Body of pancreas (tissue), 4 donors: ENCODE measurements at regions not wholly inside any gene's neighbourhood (a gene's known extent, or its start where the extent isn't known, plus 50 kb on each side); places are given as distances from the start of the nearest gene placed in this dataset.

Experiments
- POLR2A ChIP-seq, 3 donors: fragments of 450-650 bp; IDR thresholded peaks; one replicate each; pipeline ENCODE4 v1.6.1; 2016; ENCODE audit warnings: antibody characterized with exemption in 3 of 3, mild to moderate bottlenecking in 2 of 3
- TF ChIP-seq, protein P1 (sequence below), 7 experiments: fragments of 450-650 bp in 4 of 7; fragments of 200-600 bp in 3 of 7; sonication (generic) in 3 of 7; IDR thresholded peaks; one replicate each; pipeline ENCODE4 v1.5.1; 2016 to 2019; ENCODE audit warnings: antibody characterized with exemption in 7 of 7

DNA sequence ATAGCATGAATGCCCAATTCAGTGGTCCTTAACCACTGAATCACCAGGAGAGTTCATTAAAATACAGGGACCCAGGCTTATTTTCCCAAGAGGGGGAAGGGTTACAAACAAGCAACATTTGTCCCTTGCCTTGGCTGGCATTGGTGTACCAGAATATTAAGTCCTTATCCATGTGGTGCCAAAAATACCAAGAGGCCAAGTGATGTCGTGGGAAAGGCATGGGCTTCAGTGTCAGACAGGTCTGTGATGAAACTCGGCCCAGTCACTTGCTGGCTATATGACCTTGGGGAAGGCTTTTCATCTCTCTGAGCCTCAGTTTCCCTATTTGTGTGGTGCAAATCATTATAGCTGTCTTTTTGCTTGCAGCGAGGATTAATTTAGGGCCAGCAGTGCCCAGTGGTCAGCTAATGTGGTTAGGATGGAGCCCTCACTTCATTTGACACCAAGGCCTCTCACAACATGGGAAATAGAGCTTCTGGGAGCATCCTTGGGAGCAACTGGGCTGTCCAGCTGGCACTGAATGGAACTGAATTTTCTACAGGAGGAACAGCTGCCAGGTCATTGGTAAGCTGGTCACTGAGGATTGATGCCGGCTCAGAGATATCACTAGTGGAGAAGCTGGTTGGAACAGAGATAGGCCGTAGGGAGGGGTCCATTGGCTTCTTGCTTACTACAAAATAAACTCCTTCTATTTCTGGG lies 77.2 kb upstream of the PPP2R5A start:
- TF ChIP-seq POLR2A (IDR thresholded peaks at IDR 0.05): no peak
- TF ChIP-seq, protein P1, sequence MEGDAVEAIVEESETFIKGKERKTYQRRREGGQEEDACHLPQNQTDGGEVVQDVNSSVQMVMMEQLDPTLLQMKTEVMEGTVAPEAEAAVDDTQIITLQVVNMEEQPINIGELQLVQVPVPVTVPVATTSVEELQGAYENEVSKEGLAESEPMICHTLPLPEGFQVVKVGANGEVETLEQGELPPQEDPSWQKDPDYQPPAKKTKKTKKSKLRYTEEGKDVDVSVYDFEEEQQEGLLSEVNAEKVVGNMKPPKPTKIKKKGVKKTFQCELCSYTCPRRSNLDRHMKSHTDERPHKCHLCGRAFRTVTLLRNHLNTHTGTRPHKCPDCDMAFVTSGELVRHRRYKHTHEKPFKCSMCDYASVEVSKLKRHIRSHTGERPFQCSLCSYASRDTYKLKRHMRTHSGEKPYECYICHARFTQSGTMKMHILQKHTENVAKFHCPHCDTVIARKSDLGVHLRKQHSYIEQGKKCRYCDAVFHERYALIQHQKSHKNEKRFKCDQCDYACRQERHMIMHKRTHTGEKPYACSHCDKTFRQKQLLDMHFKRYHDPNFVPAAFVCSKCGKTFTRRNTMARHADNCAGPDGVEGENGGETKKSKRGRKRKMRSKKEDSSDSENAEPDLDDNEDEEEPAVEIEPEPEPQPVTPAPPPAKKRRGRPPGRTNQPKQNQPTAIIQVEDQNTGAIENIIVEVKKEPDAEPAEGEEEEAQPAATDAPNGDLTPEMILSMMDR (IDR thresholded peaks at IDR 0.05): no peak
